Central memory CD8-positive, alpha-beta T cell (primary cell): ENCODE measurements at regions not wholly inside any gene's neighbourhood (a gene's known extent, or its start where the extent isn't known, plus 50 kb on each side); places are given as distances from the start of the nearest gene placed in this dataset.
"Not testable (repeated sequence)": the region's sequence is repeated elsewhere in the genome, so short reads cannot be mapped to it uniquely, and the experiment has no call there.

Source experiments
- ATAC-seq: fragments of 150-1000 bp; cut with Tn5 transposase; replicated peaks from 2 replicates; pipeline ENCODE4 v1.10.0; 2022; ENCODE audit warnings: mild to moderate bottlenecking, moderate FRiP score, moderate number of reproducible peaks; ENCODE audit not compliant: poor library complexity, severe bottlenecking; ENCODE audit errors: extremely low read depth
- DNase-seq, 2 donors: peaks; one replicate each; pipeline ENCODE4 v3.0.0; 2021; ENCODE audit warnings: low spot score in 2 of 2
- H3K27ac Mint-ChIP-seq: one replicate; pipeline ENCODE4 v1.8.0; 2022; ENCODE audit warnings: low read depth, mild to moderate bottlenecking, moderate library complexity, mixed read lengths
- H3K27me3 Mint-ChIP-seq: one replicate; pipeline ENCODE4 v1.8.0; 2022; ENCODE audit warnings: mixed read lengths
- H3K36me3 Mint-ChIP-seq: one replicate; pipeline ENCODE4 v1.8.0; 2022; ENCODE audit warnings: mild to moderate bottlenecking, moderate library complexity, mixed read lengths; ENCODE audit not compliant: insufficient read depth
- H3K4me1 Mint-ChIP-seq: one replicate; pipeline ENCODE4 v1.8.0; 2022; ENCODE audit warnings: mixed read lengths
- H3K4me3 Mint-ChIP-seq: one replicate; pipeline ENCODE4 v1.8.0; 2022; ENCODE audit warnings: mild to moderate bottlenecking, moderate library complexity, mixed read lengths
- H3K9me3 Mint-ChIP-seq: one replicate; pipeline ENCODE4 v1.8.0; 2022; ENCODE audit warnings: mixed read lengths

GRCh38 chr5:21581508-21581907 lies 1271.6 kb downstream of the CDH12 start:
- Mint-ChIP-seq H3K4me1 (no peaks in the 10 kb centered on the region), H3K27me3 (no peaks in the 10 kb centered on the region), H3K4me3 (no peak overlapping the region)

GRCh38 chr5:21574961-21575360 lies 1278.2 kb downstream of the CDH12 start:
- Mint-ChIP-seq H3K4me3 (no peak overlapping the region), H3K27ac (no peak overlapping the region), H3K9me3 (peaks cover 5% of the 10 kb centered on the region), H3K36me3 (no peaks in the 10 kb centered on the region), H3K4me1 (no peaks in the 10 kb centered on the region), H3K27me3 (no peaks in the 10 kb centered on the region)
- DNase-seq, result no peak
- no peak for ATAC-seq

More at GRCh38 chr5:21581508-21581907, 1271.6 kb downstream of the CDH12 start:
- H3K36me3 Mint-ChIP-seq, result no peaks in the 10 kb centered on the region
- DNase-seq (no peak), ATAC-seq (no peak)
- peaks cover 19% of the 10 kb centered on the region for H3K9me3 Mint-ChIP-seq
- H3K27ac Mint-ChIP-seq, result no peak overlapping the region

- Mint-ChIP-seq H3K27me3 (no peaks in the 10 kb centered on the region), H3K36me3 (no peaks in the 10 kb centered on the region), H3K9me3 (peaks cover 5% of the 10 kb centered on the region), H3K4me1 (no peaks in the 10 kb centered on the region), H3K4me3 (no peak overlapping the region), H3K27ac (no peak overlapping the region)
- ATAC-seq (no peak), DNase-seq (no peak)
Measured at GRCh38 chr5:21574438-21574837, 1278.7 kb downstream of the CDH12 start.

GRCh38 chr5:21573416-21574314 lies 1279.5 kb downstream of the CDH12 start:
- H3K4me3 Mint-ChIP-seq, result no peak overlapping the region
- H3K36me3 Mint-ChIP-seq, result no peaks in the 10 kb centered on the region
- no peak overlapping the region for H3K27ac Mint-ChIP-seq
- DNase-seq (no peak), ATAC-seq (no peak)
- no peaks in the 10 kb centered on the region for H3K27me3 Mint-ChIP-seq
- H3K4me1 Mint-ChIP-seq, result no peaks in the 10 kb centered on the region
- H3K9me3 Mint-ChIP-seq, result peaks cover 5% of the 10 kb centered on the region

- not testable (repeated sequence) for H3K27ac Mint-ChIP-seq, H3K27me3 Mint-ChIP-seq, H3K9me3 Mint-ChIP-seq, H3K4me3 Mint-ChIP-seq, H3K4me1 Mint-ChIP-seq, H3K36me3 Mint-ChIP-seq, ATAC-seq, DNase-seq
Measured at GRCh38 chr5:21571196-21571595, 1281.9 kb downstream of the CDH12 start.

GRCh38 chr5:21559109-21559508 lies 1294.0 kb downstream of the CDH12 start:
- H3K9me3 Mint-ChIP-seq, H3K4me3 Mint-ChIP-seq, H3K4me1 Mint-ChIP-seq, H3K27ac Mint-ChIP-seq, DNase-seq, H3K36me3 Mint-ChIP-seq, H3K27me3 Mint-ChIP-seq, ATAC-seq: not testable (repeated sequence)

GRCh38 chr5:21552263-21552662 lies 1300.9 kb downstream of the CDH12 start:
- not testable (repeated sequence) for H3K27ac Mint-ChIP-seq, H3K27me3 Mint-ChIP-seq, H3K4me3 Mint-ChIP-seq, H3K36me3 Mint-ChIP-seq, DNase-seq, H3K4me1 Mint-ChIP-seq, H3K9me3 Mint-ChIP-seq, ATAC-seq

- not testable (repeated sequence) for H3K36me3 Mint-ChIP-seq, ATAC-seq, DNase-seq, H3K27ac Mint-ChIP-seq, H3K9me3 Mint-ChIP-seq, H3K4me3 Mint-ChIP-seq, H3K4me1 Mint-ChIP-seq, H3K27me3 Mint-ChIP-seq
Measured at GRCh38 chr5:21550916-21551315, 1302.2 kb downstream of the CDH12 start.

- not testable (repeated sequence) for H3K9me3 Mint-ChIP-seq, ATAC-seq, H3K36me3 Mint-ChIP-seq, H3K4me3 Mint-ChIP-seq, H3K4me1 Mint-ChIP-seq, DNase-seq, H3K27ac Mint-ChIP-seq, H3K27me3 Mint-ChIP-seq
Measured at GRCh38 chr5:21547656-21548055, 1305.5 kb downstream of the CDH12 start.

GRCh38 chr5:21535114-21535513 lies 1318.0 kb downstream of the CDH12 start:
- H3K9me3 Mint-ChIP-seq, ATAC-seq, H3K4me3 Mint-ChIP-seq, H3K27me3 Mint-ChIP-seq, DNase-seq, H3K36me3 Mint-ChIP-seq, H3K27ac Mint-ChIP-seq, H3K4me1 Mint-ChIP-seq: not testable (repeated sequence)

- H3K9me3 Mint-ChIP-seq, H3K27ac Mint-ChIP-seq, ATAC-seq: not testable (repeated sequence)
Measured at GRCh38 chr5:21521157-21521556, 1332.0 kb downstream of the CDH12 start.

GRCh38 chr5:21496926-21497325 lies 1356.2 kb downstream of the CDH12 start:
- H3K9me3 Mint-ChIP-seq, H3K27me3 Mint-ChIP-seq, H3K4me1 Mint-ChIP-seq, ATAC-seq, H3K27ac Mint-ChIP-seq, DNase-seq, H3K4me3 Mint-ChIP-seq: not testable (repeated sequence)
- peaks cover 14% of the 10 kb centered on the region for H3K36me3 Mint-ChIP-seq

More at GRCh38 chr5:21521157-21521556, 1332.0 kb downstream of the CDH12 start:
- not testable (repeated sequence) for DNase-seq, H3K4me3 Mint-ChIP-seq, H3K27me3 Mint-ChIP-seq, H3K36me3 Mint-ChIP-seq, H3K4me1 Mint-ChIP-seq

GRCh38 chr5:21496056-21496455 lies 1357.1 kb downstream of the CDH12 start:
- not testable (repeated sequence) for H3K9me3 Mint-ChIP-seq, H3K4me1 Mint-ChIP-seq, H3K27ac Mint-ChIP-seq, H3K36me3 Mint-ChIP-seq, H3K4me3 Mint-ChIP-seq, ATAC-seq, H3K27me3 Mint-ChIP-seq
- peak in 1 of 2 donors; percentile 25 for DNase-seq
